Gastroesophageal sphincter (tissue), 3 donors: ENCODE measurements at regions not wholly inside any gene's neighbourhood (a gene's known extent, or its start where the extent isn't known, plus 50 kb on each side); places are given as distances from the start of the nearest gene placed in this dataset.

Source experiments
- EP300 ChIP-seq: sonication (generic); formaldehyde crosslinking; IDR thresholded peaks from one replicate; pipeline ENCODE4 v1.6.1; 2017; ENCODE audit warnings: antibody characterized with exemption, mild to moderate bottlenecking
- POLR2A ChIP-seq, 2 donors: fragments of 450-650 bp; IDR thresholded peaks; one replicate each; pipeline ENCODE4 v1.6.1; 2017; ENCODE audit warnings: antibody characterized with exemption in 2 of 2, mild to moderate bottlenecking in 2 of 2, moderate library complexity in 1 of 2
- TF ChIP-seq, protein P1 (sequence below), 4 experiments: fragments of 200-600 bp in 2 of 4; fragments of 450-650 bp in 2 of 4; sonication (generic) in 1 of 4; IDR thresholded peaks; one replicate each; pipeline ENCODE4 v1.5.1; 2017 to 2019; ENCODE audit warnings: antibody characterized with exemption in 4 of 4, mild to moderate bottlenecking in 2 of 4, moderate library complexity in 2 of 4

- TF ChIP-seq, protein P1, sequence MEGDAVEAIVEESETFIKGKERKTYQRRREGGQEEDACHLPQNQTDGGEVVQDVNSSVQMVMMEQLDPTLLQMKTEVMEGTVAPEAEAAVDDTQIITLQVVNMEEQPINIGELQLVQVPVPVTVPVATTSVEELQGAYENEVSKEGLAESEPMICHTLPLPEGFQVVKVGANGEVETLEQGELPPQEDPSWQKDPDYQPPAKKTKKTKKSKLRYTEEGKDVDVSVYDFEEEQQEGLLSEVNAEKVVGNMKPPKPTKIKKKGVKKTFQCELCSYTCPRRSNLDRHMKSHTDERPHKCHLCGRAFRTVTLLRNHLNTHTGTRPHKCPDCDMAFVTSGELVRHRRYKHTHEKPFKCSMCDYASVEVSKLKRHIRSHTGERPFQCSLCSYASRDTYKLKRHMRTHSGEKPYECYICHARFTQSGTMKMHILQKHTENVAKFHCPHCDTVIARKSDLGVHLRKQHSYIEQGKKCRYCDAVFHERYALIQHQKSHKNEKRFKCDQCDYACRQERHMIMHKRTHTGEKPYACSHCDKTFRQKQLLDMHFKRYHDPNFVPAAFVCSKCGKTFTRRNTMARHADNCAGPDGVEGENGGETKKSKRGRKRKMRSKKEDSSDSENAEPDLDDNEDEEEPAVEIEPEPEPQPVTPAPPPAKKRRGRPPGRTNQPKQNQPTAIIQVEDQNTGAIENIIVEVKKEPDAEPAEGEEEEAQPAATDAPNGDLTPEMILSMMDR (IDR thresholded peaks at IDR 0.05): no peak
- no peak for TF ChIP-seq POLR2A (IDR thresholded peaks at IDR 0.05)
- no peak for TF ChIP-seq EP300
Measured at GRCh38 chr1:91582431-91582921, 81.8 kb downstream of the CDC7 start.
